COLO668 (cell line): ENCODE measurements at regions not wholly inside any gene's neighbourhood (a gene's known extent, or its start where the extent isn't known, plus 50 kb on each side); places are given as distances from the start of the nearest gene placed in this dataset.

Source experiments
- DNase-seq: peaks from one replicate; lab custom pipeline; 2025; ENCODE audit not compliant: unreplicated experiment; lab: John Stamatoyannopoulos, UW

GRCh38 chr9:73742412-73742811 is 590.7 kb downstream of the ANXA1 start:
- DNase-seq: no peak

DNA sequence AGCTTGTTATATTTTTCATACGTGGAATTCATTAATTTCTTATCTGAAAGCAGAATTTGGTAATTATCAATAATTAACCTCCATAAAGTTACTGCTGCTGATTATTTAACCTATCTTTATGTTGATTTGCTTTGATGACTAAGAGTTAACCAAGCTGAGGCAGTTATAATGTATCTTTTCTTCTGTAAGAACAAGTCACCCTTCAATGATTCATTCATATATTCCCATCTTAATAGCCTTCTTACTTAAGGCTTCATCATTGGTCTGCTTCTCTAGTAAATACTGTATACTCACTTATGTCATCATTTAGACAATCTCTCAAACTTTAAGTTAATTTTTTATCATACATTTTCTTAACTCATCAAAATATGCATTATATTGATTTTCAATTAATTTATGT is 592.2 kb downstream of the ANXA1 start:
- DNase-seq: no peak

- no peak for DNase-seq
These were observed 593.9 kb downstream of the ANXA1 start for GRCh38 chr9:73745598-73745997.

GRCh38 chr9:73753171-73753570 is 601.5 kb downstream of the ANXA1 start:
- DNase-seq: no peak

GRCh38 chr9:73761905-73762304 is 610.2 kb downstream of the ANXA1 start:
- no peak for DNase-seq

DNA sequence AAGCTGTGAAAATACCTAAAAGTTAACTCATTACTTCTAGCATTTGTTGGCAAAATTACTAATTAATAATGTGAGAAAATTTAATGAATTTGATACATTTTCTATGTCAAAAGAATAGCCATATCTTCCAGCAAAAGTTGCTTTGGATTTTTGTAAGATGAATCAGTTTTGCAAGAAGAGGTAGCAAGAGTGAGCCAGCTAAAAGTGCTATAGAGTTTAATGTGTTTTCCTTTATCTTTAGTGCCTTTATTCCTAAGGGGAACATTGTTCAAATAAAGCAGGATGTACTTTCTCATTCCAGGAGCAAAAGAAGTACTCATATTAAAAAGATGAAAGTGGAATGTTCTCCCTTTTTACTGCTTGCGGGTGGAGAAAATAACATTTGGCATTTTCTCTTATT is 622.2 kb downstream of the ANXA1 start:
- DNase-seq: no peak

GRCh38 chr9:73775757-73776156 is 624.1 kb downstream of the ANXA1 start:
- DNase-seq: no peak

- DNase-seq: no peak
These were observed 629.3 kb downstream of the ANXA1 start for GRCh38 chr9:73780916-73781315.

DNA sequence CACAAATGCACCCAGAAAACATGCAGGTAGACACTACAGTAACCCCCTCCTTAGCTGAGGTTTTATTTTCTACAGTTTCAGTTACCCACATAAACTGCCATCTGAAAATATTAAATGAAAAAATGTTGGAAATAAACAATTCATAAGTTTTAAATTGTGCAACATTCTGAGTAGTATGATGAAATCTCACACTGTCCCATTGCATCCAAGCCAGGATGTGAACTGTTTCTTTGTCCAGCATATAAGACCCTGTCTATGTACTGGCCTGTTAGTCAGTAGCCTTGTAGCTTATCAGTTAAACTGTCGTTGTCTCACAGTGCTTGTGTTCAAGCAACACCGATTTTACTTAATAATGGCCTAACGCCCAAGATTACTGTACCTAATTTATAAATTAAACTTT is 630.5 kb downstream of the ANXA1 start:
- no peak for DNase-seq

DNA sequence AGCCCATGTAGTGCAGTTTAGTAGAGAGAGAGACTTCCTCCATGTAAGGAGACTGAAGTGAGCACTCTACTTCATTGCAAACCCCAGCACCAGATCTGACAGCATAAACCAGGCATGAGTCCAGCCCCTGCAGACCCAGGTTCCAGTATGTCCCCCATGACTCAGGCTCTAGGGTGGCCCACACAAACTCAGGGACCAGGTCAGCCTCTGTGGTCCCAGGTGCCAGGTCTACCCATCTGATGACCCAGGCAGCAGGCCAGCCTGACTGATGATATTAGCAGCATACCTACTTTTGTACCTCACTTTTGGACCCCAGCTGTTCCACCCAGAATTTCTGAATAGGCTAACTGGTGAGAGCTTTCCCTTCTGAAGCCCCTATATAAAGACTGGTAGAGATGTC is 647.8 kb downstream of the ANXA1 start:
- no peak for DNase-seq

- DNase-seq: no peak
These were observed 653.4 kb downstream of the ANXA1 start for GRCh38 chr9:73805111-73805510.

DNA sequence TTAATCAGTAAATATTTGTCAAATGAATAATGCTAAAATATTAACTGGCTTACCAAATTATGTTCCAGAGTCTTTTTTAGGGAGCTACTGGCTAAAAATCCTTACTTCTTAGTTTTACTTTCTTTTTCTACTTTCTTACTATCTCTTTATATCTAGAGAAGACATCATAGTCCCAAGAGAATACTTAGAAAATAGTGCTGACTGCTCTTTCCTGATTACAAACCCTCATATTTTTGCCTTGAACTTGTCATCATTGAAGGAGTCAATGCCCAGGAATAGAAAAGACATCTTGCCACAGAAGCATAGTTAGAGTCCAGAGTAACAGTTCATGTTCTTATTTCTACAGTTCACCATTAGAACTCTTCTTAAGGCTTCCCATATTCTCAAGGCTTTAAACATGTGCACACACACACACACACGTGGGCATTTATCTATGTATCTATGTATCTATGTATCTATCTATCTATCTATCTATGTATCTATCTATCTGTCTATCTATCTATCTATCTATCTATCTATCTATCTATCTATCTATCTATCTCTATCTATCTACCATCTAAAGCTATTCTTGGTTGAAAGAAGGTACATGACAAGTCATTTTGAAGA is 654.3 kb downstream of the ANXA1 start:
- no peak for DNase-seq

GRCh38 chr9:73806876-73807275 is 655.2 kb downstream of the ANXA1 start:
- no peak for DNase-seq

DNA sequence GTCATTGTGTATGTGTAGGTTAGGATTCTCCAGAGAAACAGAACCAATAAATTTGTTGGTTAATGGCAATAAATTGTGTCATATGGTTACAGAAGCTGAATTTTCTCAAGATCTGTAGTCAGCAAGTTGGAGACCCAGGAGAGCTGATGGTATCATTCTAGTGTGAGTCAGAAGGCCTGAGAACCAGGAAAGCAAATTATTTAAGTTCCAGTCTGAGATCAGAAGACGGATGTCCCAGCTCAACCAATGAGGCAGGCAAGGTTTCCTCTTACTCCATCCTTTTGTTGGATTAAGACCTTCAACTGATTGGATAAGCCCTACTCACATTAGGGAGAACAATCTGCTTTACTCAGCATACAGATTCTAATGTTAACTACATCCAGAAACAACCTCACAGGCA is 656.3 kb downstream of the ANXA1 start:
- DNase-seq: no peak

GRCh38 chr9:73810585-73811215 is 659.0 kb downstream of the ANXA1 start:
- DNase-seq: no peak

GRCh38 chr9:73813546-73813945 is 661.9 kb downstream of the ANXA1 start:
- DNase-seq: no peak

GRCh38 chr9:73816905-73817304 is 665.2 kb downstream of the ANXA1 start:
- DNase-seq: no peak

- DNase-seq: no peak
These were observed 672.5 kb upstream of the RORB start for GRCh38 chr9:73824671-73825070.

GRCh38 chr9:73838871-73839270 is 658.3 kb upstream of the RORB start:
- no peak for DNase-seq

- no peak for DNase-seq
These were observed 657.7 kb upstream of the RORB start for GRCh38 chr9:73839471-73839870.

GRCh38 chr9:73841018-73841417 is 656.1 kb upstream of the RORB start:
- DNase-seq: no peak

DNA sequence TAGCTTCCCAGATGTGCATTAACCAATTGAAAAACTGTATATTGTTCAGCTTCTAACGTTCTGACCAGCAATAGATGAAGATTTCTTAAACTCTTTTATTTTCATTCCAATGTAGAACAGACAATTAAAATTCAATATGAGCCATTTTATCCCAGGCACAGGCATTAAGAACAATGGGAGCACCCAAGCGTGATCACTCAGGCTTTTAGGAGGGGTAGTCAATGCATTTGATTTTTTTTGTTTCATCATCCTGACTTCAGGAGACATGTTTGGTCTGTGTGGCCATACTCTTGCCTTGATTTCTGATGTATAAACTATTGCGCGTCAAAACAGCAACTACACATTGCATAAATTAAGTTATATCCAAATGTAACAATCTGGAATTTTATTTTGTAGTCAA is 653.0 kb upstream of the RORB start:
- DNase-seq: no peak

GRCh38 chr9:73845539-73845938 is 651.6 kb upstream of the RORB start:
- no peak for DNase-seq
